WTC11 (cell line): ENCODE measurements at regions not wholly inside any gene's neighbourhood (a gene's known extent, or its start where the extent isn't known, plus 50 kb on each side); places are given as distances from the start of the nearest gene placed in this dataset.

Experiments
- ATF1 ChIP-seq: sonication (generic); formaldehyde crosslinking; IDR thresholded peaks from 2 replicates; pipeline ENCODE4 v1.8.1; 2023; ENCODE audit warnings: mild to moderate bottlenecking, moderate library complexity, missing genetic modification reagents
- CTCF ChIP-seq: fragments of 200-600 bp; IDR thresholded peaks from 2 replicates; pipeline ENCODE4 v1.8.0; 2022; ENCODE audit warnings: antibody characterized with exemption
- FOXK1 ChIP-seq: sonication (generic); formaldehyde crosslinking; IDR thresholded peaks from 2 replicates; pipeline ENCODE4 v1.8.0; 2022; ENCODE audit warnings: mild to moderate bottlenecking, moderate library complexity, missing genetic modification reagents
- FOXP1 ChIP-seq: sonication (generic); formaldehyde crosslinking; IDR thresholded peaks from 2 replicates; pipeline ENCODE4 v1.8.0; 2022; ENCODE audit warnings: missing genetic modification reagents, mild to moderate bottlenecking, moderate library complexity, borderline replicate concordance
- JUN ChIP-seq: sonication (generic); formaldehyde crosslinking; IDR thresholded peaks from 2 replicates; pipeline ENCODE4 v1.8.0; 2023; ENCODE audit warnings: mild to moderate bottlenecking, missing genetic modification reagents
- NFE2L1 ChIP-seq: sonication (generic); formaldehyde crosslinking; IDR thresholded peaks from 2 replicates; pipeline ENCODE4 v1.8.1; 2023; ENCODE audit warnings: missing genetic modification reagents
- RELA ChIP-seq: sonication (generic); formaldehyde crosslinking; IDR thresholded peaks from 2 replicates; pipeline ENCODE4 v1.8.1; 2022; ENCODE audit warnings: missing genetic modification reagents, mild to moderate bottlenecking, borderline replicate concordance
- SMAD3 ChIP-seq: sonication (generic); formaldehyde crosslinking; IDR thresholded peaks from 2 replicates; pipeline ENCODE4 v1.8.0; 2022; ENCODE audit warnings: missing genetic modification reagents, mild to moderate bottlenecking, borderline replicate concordance
- SMAD4 ChIP-seq: sonication (generic); formaldehyde crosslinking; IDR thresholded peaks from 2 replicates; pipeline ENCODE4 v1.8.0; 2022; ENCODE audit warnings: mild to moderate bottlenecking, missing genetic modification reagents
- SP1 ChIP-seq: sonication (generic); formaldehyde crosslinking; conservative IDR thresholded peaks from 2 replicates; pipeline ENCODE4 v1.8.1; 2022; ENCODE audit warnings: missing genetic modification reagents
- ZBTB21 ChIP-seq: sonication (generic); formaldehyde crosslinking; IDR thresholded peaks from 2 replicates; pipeline ENCODE4 v1.8.1; 2023; ENCODE audit warnings: mild to moderate bottlenecking, missing genetic modification reagents, borderline replicate concordance
- TF ChIP-seq, protein P1 (sequence below): sonication (generic); formaldehyde crosslinking; conservative IDR thresholded peaks from 2 replicates; pipeline ENCODE4 v1.8.1; 2022; ENCODE audit warnings: mild to moderate bottlenecking, missing genetic modification reagents

DNA sequence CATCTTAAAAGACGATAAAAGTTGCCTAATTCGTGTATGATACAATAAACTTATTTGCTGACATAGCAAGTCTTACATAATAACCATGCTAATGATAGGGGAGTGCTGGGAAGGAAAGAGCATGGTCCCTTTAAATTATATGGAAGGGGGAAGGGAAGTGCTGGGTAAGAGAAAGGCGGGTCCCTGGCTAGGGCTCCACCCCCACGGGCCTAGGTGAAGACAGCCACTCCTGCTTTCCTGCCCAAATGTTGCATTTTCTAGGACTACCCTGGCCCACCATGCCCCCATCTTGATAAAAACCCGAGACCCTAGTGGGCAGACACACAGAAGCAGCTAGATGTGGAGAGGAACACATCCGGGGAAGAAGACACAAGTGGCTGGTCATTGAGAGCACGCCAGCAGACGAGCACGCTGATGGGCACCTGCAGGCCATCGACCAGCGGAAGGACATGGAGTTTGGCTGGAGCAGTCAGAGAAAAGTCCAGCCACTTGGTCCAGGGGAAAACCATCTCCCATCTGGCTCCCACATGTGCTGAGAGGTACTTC, 328.7 kb downstream of the ARL4A start:
- TF ChIP-seq CTCF (no peak), ATF1 (CRISPR knock-in tag) (no peak), ZBTB21 (no peak), SMAD4 (CRISPR knock-in tag) (no peak), SMAD3 (CRISPR knock-in tag) (no peak), JUN (CRISPR knock-in tag) (no peak), NFE2L1 (CRISPR knock-in tag) (no peak), FOXP1 (CRISPR knock-in tag) (no peak), SP1 (CRISPR knock-in tag) (no peak), RELA (no peak), FOXK1 (CRISPR knock-in tag) (no peak)
- TF ChIP-seq, protein P1, sequence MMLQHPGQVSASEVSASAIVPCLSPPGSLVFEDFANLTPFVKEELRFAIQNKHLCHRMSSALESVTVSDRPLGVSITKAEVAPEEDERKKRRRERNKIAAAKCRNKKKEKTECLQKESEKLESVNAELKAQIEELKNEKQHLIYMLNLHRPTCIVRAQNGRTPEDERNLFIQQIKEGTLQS (CRISPR knock-in tag) = no peak
